GM19025 (cell line): ENCODE measurements at regions not wholly inside any gene's neighbourhood (a gene's known extent, or its start where the extent isn't known, plus 50 kb on each side); places are given as distances from the start of the nearest gene placed in this dataset.

Experiments used
- ATAC-seq: cut with Tn5 transposase; IDR thresholded peaks from one replicate; pipeline ENCODE4 v1.9.1; 2021; ENCODE audit warnings: mild to moderate bottlenecking, low read depth, moderate library complexity; ENCODE audit not compliant: unreplicated experiment

- ATAC-seq, result no peak
Observed at GRCh38 chr1:229114315-229114714, 156.6 kb upstream of the RAB4A start.

GRCh38 chr1:229114850-229115365 is 156.0 kb upstream of the RAB4A start:
- no peak for ATAC-seq

GRCh38 chr1:229116114-229116513 is 154.8 kb upstream of the RAB4A start:
- no peak for ATAC-seq

- ATAC-seq, result no peak
Observed at GRCh38 chr1:229117664-229118300, 153.1 kb upstream of the RAB4A start.

GRCh38 chr1:229118477-229119061 is 152.3 kb upstream of the RAB4A start:
- ATAC-seq, result no peak

GRCh38 chr1:229119161-229119560 is 151.8 kb upstream of the RAB4A start:
- ATAC-seq, result no peak

GRCh38 chr1:229119876-229120275 is 151.0 kb upstream of the RAB4A start:
- no peak for ATAC-seq

GRCh38 chr1:229121845-229122436 is 149.0 kb upstream of the RAB4A start:
- ATAC-seq, result no peak

- no peak for ATAC-seq
Observed at GRCh38 chr1:229122606-229123005, 148.3 kb upstream of the RAB4A start.

- no peak for ATAC-seq
Observed at GRCh38 chr1:229124116-229124515, 146.8 kb upstream of the RAB4A start.

- ATAC-seq, result no peak
Observed at GRCh38 chr1:229124520-229125124, 146.3 kb upstream of the RAB4A start.

GRCh38 chr1:229127301-229127700 is 143.6 kb upstream of the RAB4A start:
- no peak for ATAC-seq

- ATAC-seq, result no peak
Observed at GRCh38 chr1:229128066-229128608, 142.8 kb upstream of the RAB4A start.

- ATAC-seq, result no peak
Observed at GRCh38 chr1:229129301-229130027, 141.4 kb upstream of the RAB4A start.

- ATAC-seq, result no peak
Observed at GRCh38 chr1:229130028-229130668, 140.8 kb upstream of the RAB4A start.

- ATAC-seq, result no peak
Observed at GRCh38 chr1:229131243-229132105, 139.4 kb upstream of the RAB4A start.

GRCh38 chr1:229132106-229132443 is 138.8 kb upstream of the RAB4A start:
- ATAC-seq, result no peak

GRCh38 chr1:229132706-229133105 is 138.2 kb upstream of the RAB4A start:
- ATAC-seq, result no peak

GRCh38 chr1:229133151-229133550 is 137.8 kb upstream of the RAB4A start:
- no peak for ATAC-seq
